ENCODE measurements at regions not wholly inside any gene's neighbourhood (a gene's known extent, or its start where the extent isn't known, plus 50 kb on each side); places are given as distances from the start of the nearest gene placed in this dataset.

- no peak overlapping the region for H3K27ac ChIP-seq (replicated peaks)
- TF ChIP-seq CTCF (IDR thresholded peaks at IDR 0.05; ENCODE audit: insufficient read depth, low read length) (no peak), GABPA (IDR thresholded peaks at IDR 0.05; ENCODE audit: low read depth) (no peak), SPI1 (IDR thresholded peaks at IDR 0.05; ENCODE audit: borderline replicate concordance, low read depth) (no peak), POLR2AphosphoS5 (IDR thresholded peaks at IDR 0.05; ENCODE audit: low read depth) (no peak)
- TF ChIP-seq, protein P1, sequence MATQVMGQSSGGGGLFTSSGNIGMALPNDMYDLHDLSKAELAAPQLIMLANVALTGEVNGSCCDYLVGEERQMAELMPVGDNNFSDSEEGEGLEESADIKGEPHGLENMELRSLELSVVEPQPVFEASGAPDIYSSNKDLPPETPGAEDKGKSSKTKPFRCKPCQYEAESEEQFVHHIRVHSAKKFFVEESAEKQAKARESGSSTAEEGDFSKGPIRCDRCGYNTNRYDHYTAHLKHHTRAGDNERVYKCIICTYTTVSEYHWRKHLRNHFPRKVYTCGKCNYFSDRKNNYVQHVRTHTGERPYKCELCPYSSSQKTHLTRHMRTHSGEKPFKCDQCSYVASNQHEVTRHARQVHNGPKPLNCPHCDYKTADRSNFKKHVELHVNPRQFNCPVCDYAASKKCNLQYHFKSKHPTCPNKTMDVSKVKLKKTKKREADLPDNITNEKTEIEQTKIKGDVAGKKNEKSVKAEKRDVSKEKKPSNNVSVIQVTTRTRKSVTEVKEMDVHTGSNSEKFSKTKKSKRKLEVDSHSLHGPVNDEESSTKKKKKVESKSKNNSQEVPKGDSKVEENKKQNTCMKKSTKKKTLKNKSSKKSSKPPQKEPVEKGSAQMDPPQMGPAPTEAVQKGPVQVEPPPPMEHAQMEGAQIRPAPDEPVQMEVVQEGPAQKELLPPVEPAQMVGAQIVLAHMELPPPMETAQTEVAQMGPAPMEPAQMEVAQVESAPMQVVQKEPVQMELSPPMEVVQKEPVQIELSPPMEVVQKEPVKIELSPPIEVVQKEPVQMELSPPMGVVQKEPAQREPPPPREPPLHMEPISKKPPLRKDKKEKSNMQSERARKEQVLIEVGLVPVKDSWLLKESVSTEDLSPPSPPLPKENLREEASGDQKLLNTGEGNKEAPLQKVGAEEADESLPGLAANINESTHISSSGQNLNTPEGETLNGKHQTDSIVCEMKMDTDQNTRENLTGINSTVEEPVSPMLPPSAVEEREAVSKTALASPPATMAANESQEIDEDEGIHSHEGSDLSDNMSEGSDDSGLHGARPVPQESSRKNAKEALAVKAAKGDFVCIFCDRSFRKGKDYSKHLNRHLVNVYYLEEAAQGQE (IDR thresholded peaks at IDR 0.05; ENCODE audit: insufficient replicate concordance, low read depth), result no peak
- DNase-seq (ENCODE audit: low read depth in 1 of 2, low spot score in 1 of 2), result no peak
- H3K27me3 ChIP-seq (ENCODE audit: insufficient read depth, poor library complexity, severe bottlenecking), result no peaks in the 10 kb centered on the region
- H3K4me3 ChIP-seq (replicated peaks; ENCODE audit: insufficient read depth, low read length), result no peak overlapping the region
Observed at GRCh38 chr1:171424494-171424893, 60.8 kb upstream of the PRRC2C start.

- TF ChIP-seq, protein P1 (IDR thresholded peaks at IDR 0.05; ENCODE audit: insufficient replicate concordance, low read depth), result no peak
- DNase-seq (ENCODE audit: low read depth in 1 of 2, low spot score in 1 of 2), result no peak
- Histone ChIP-seq H3K4me3 (replicated peaks; ENCODE audit: insufficient read depth, low read length) (no peak overlapping the region), H3K27ac (replicated peaks) (no peak overlapping the region), H3K27me3 (ENCODE audit: insufficient read depth, poor library complexity, severe bottlenecking) (no peaks in the 10 kb centered on the region)
Observed at GRCh38 chr1:171426645-171427044, 58.7 kb upstream of the PRRC2C start.

- no peak overlapping the region for H3K27ac ChIP-seq (replicated peaks)
- H3K27me3 ChIP-seq (ENCODE audit: insufficient read depth, poor library complexity, severe bottlenecking), result no peaks in the 10 kb centered on the region
- H3K4me3 ChIP-seq (replicated peaks; ENCODE audit: insufficient read depth, low read length), result no peak overlapping the region
- no peak for DNase-seq (ENCODE audit: low read depth in 1 of 2, low spot score in 1 of 2)
- no peak for TF ChIP-seq GABPA (IDR thresholded peaks at IDR 0.05; ENCODE audit: low read depth)
- TF ChIP-seq SPI1 (IDR thresholded peaks at IDR 0.05; ENCODE audit: borderline replicate concordance, low read depth), result no peak
- TF ChIP-seq POLR2AphosphoS5 (IDR thresholded peaks at IDR 0.05; ENCODE audit: low read depth), result no peak
- TF ChIP-seq CTCF (IDR thresholded peaks at IDR 0.05; ENCODE audit: insufficient read depth, low read length), result no peak
- TF ChIP-seq, protein P1 (IDR thresholded peaks at IDR 0.05; ENCODE audit: insufficient replicate concordance, low read depth), result no peak
Observed at GRCh38 chr1:171427852-171428471, 57.4 kb upstream of the PRRC2C start.

Data from HL-60 (cell line).